ENCODE measurements at regions not wholly inside any gene's neighbourhood (a gene's known extent, or its start where the extent isn't known, plus 50 kb on each side); places are given as distances from the start of the nearest gene placed in this dataset.

- WGBS, 5 donors = 68 to 88% (median 85%) methylated on average over 1 of the region's 1 CpG
- H3K27me3 ChIP-seq (replicated peaks in 1 of 7) = no peaks in the 10 kb centered on the region
- H3K4me3 ChIP-seq = no peak overlapping the region
- intact Hi-C loops (cut with DNase I; ENCODE audit: low total_unique reads) = no loop called here
- DNase-seq = no peak
- TF ChIP-seq CTCF (IDR thresholded peaks at IDR 0.05 in 8 of 11, conservative IDR thresholded peaks at IDR 0.05 in 3 of 11) (no peak), POLR2A (IDR thresholded peaks at IDR 0.05) (no peak), POLR2AphosphoS5 (IDR thresholded peaks at IDR 0.05) (no peak)
- no peaks in the 10 kb centered on the region for H3K4me1 ChIP-seq
- no peaks in the 10 kb centered on the region for H3K36me3 ChIP-seq
- H3K27ac ChIP-seq = no peak overlapping the region
- H3K9me3 ChIP-seq = no peaks in the 10 kb centered on the region
These were observed 126.3 kb upstream of the OSR1 start for GRCh38 chr2:19484736-19485135.

- TF ChIP-seq CTCF (IDR thresholded peaks at IDR 0.05 in 8 of 11, conservative IDR thresholded peaks at IDR 0.05 in 3 of 11) = no peak
- no peak for TF ChIP-seq POLR2AphosphoS5 (IDR thresholded peaks at IDR 0.05)
- no peak for TF ChIP-seq POLR2A (IDR thresholded peaks at IDR 0.05)
- H3K27me3 ChIP-seq (replicated peaks in 1 of 7) = peaks cover 0 to 10% (median 0%) of the 10 kb centered on the region in 7 donors
- WGBS, 5 donors = 72 to 78% (median 75%) methylated on average over 5 of the region's 5 CpGs
- no peak overlapping the region for H3K4me3 ChIP-seq
- no peak overlapping the region for H3K27ac ChIP-seq
- no peaks in the 10 kb centered on the region for H3K9me3 ChIP-seq
- DNase-seq = no peak
- no peaks in the 10 kb centered on the region for H3K4me1 ChIP-seq
- intact Hi-C loops (cut with DNase I; ENCODE audit: low total_unique reads) = no loop called here
- no peaks in the 10 kb centered on the region for H3K36me3 ChIP-seq
These were observed 122.2 kb upstream of the OSR1 start for GRCh38 chr2:19480673-19481072.

GRCh38 chr2:19479666-19480065 lies 121.2 kb upstream of the OSR1 start:
- no peaks in the 10 kb centered on the region for H3K4me1 ChIP-seq
- DNase-seq = no peak
- WGBS, 5 donors = 91 to 97% (median 93%) methylated on average over 1 of the region's 1 CpG
- intact Hi-C loops (cut with DNase I; ENCODE audit: low total_unique reads) = no loop called here
- H3K36me3 ChIP-seq = no peaks in the 10 kb centered on the region
- no peaks in the 10 kb centered on the region for H3K9me3 ChIP-seq
- TF ChIP-seq POLR2AphosphoS5 (IDR thresholded peaks at IDR 0.05) (no peak), POLR2A (IDR thresholded peaks at IDR 0.05) (no peak), CTCF (IDR thresholded peaks at IDR 0.05 in 8 of 11, conservative IDR thresholded peaks at IDR 0.05 in 3 of 11) (no peak)
- H3K4me3 ChIP-seq = no peak overlapping the region
- no peak overlapping the region for H3K27ac ChIP-seq
- H3K27me3 ChIP-seq (replicated peaks in 1 of 7) = peaks cover 0 to 19% (median 0%) of the 10 kb centered on the region in 7 donors

DNA sequence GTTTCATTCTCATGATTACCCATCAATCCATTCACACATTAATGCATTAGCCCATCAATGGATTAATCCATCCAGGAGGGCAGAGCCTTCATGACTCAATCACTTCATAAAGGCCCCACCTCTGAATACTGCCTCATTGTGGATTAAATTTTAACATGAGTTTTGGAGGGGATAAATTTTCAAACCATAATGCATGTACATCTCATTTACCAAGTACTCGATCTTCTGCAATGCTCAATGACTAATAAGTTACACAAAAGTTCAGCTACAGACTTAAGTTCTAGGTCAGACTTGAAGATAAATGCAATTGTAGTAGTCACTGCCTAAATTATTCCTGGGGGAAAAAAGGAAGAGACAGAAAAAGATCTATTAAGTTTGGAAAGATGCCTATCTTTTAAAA lies 120.0 kb upstream of the OSR1 start:
- TF ChIP-seq POLR2A (IDR thresholded peaks at IDR 0.05) (no peak), POLR2AphosphoS5 (IDR thresholded peaks at IDR 0.05) (no peak), CTCF (IDR thresholded peaks at IDR 0.05 in 8 of 11, conservative IDR thresholded peaks at IDR 0.05 in 3 of 11) (no peak)
- no peaks in the 10 kb centered on the region for H3K36me3 ChIP-seq
- no peak overlapping the region for H3K4me3 ChIP-seq
- H3K27ac ChIP-seq = no peak overlapping the region
- DNase-seq = no peak
- H3K4me1 ChIP-seq = peaks cover 0 to 11% (median 6%) of the 10 kb centered on the region in 6 donors
- intact Hi-C loops (cut with DNase I; ENCODE audit: low total_unique reads) = no loop called here
- no peaks in the 10 kb centered on the region for H3K9me3 ChIP-seq
- H3K27me3 ChIP-seq (replicated peaks in 1 of 7) = peaks cover 0 to 28% (median 0%) of the 10 kb centered on the region in 7 donors
- 81 to 94% (median 90%) methylated on average over 1 of the region's 1 CpG for whole genome bisulfite sequencing, 5 donors
